Endothelial cell of umbilical vein (primary cell): ENCODE measurements at regions not wholly inside any gene's neighbourhood (a gene's known extent, or its start where the extent isn't known, plus 50 kb on each side); places are given as distances from the start of the nearest gene placed in this dataset.

Experiments
- BruUV-seq: library from RNA; stranded (reverse); fragments of 400-500 nt; replicated peaks from 2 replicates; lab custom pipeline; 2021; lab: Mats Ljungman, UMichigan
- CTCF ChIA-PET: fragments of 300-600, 350-600 bp; sonication (Branson Sonifier 250); formaldehyde crosslinking; loops from one replicate; lab custom pipeline; 2021; ENCODE audit warnings: antibody characterized with exemption, inconsistent platforms; lab: Charles Lee
- POLR2A ChIA-PET: fragments of 300-600, 350-600 bp; sonication (Branson Sonifier 250); formaldehyde crosslinking; loops from one replicate; lab custom pipeline; 2021; ENCODE audit warnings: antibody characterized with exemption, inconsistent platforms; lab: Charles Lee
- DNase-seq: peaks from one replicate; pipeline ENCODE4 v3.0.0-alpha.2; 2011; ENCODE audit warnings: low read depth, low spot score
- FAIRE-seq: peaks from 2 replicates; lab custom pipeline; 2011; peaks lifted over from hg19 to GRCh38; lab: Jason Lieb, UNC
- H2AFZ ChIP-seq: 2 replicates; pipeline ENCODE4 v1.6.0; 2012; ENCODE audit warnings: low read depth, low read length, control low read depth, inconsistent platforms
- H3K27ac ChIP-seq: 2 replicates; pipeline ENCODE4 v1.5.1; 2011; ENCODE audit warnings: low read depth, mild to moderate bottlenecking, control low read depth, low read length, moderate library complexity; ENCODE audit not compliant: insufficient read depth
- H3K27me3 ChIP-seq, 2 experiments: 2 replicates each; pipeline versions ENCODE4 v1.6.0 to v1.6.1; 2011; ENCODE audit warnings: low read length in 2 of 2, mixed read lengths in 1 of 2; ENCODE audit not compliant: control insufficient read depth in 2 of 2, insufficient read depth in 2 of 2
- H3K36me3 ChIP-seq, 2 experiments: 2 replicates in 1 of 2; 3 replicates in 1 of 2; pipeline ENCODE4 v1.5.1; 2011; ENCODE audit warnings: low read length in 2 of 2, mild to moderate bottlenecking in 1 of 2, moderate library complexity in 1 of 2; ENCODE audit not compliant: control insufficient read depth in 2 of 2, insufficient read depth in 2 of 2; ENCODE audit errors: extremely low read depth in 1 of 2
- H3K4me1 ChIP-seq: 3 replicates; pipeline ENCODE4 v1.5.1; 2011; ENCODE audit warnings: mild to moderate bottlenecking, low read length; ENCODE audit not compliant: control insufficient read depth, insufficient read depth; ENCODE audit errors: extremely low read depth
- H3K4me2 ChIP-seq: 2 replicates; pipeline ENCODE4 v1.6.1; 2011; ENCODE audit warnings: low read length, control low read depth, mixed read lengths; ENCODE audit not compliant: insufficient read depth
- H3K4me3 ChIP-seq, 3 experiments: fragments of 200-600 bp in 1 of 3; sonication (generic), shearing (Covaris generic) in 1 of 3; replicated peaks in 1 of 3; 2 replicates each; pipeline ENCODE4 v1.5.1; 2011 to 2016; ENCODE audit warnings: control low read depth in 3 of 3, low read length in 3 of 3, mild to moderate bottlenecking in 2 of 3, inconsistent platforms in 1 of 3, low read depth in 1 of 3, moderate library complexity in 1 of 3; ENCODE audit not compliant: insufficient read depth in 1 of 3
- H3K79me2 ChIP-seq: 2 replicates; pipeline ENCODE4 v1.6.0; 2012; ENCODE audit warnings: low read length, inconsistent platforms; ENCODE audit not compliant: control insufficient read depth, insufficient read depth
- H3K9ac ChIP-seq: replicated peaks from 2 replicates; pipeline ENCODE3; 2011; ENCODE audit warnings: low read length, control low read depth; ENCODE audit not compliant: insufficient read depth; ENCODE audit errors: extremely low read depth
- H3K9me1 ChIP-seq: replicated peaks from 3 replicates; pipeline ENCODE4 v1.6.0; 2011; ENCODE audit warnings: mild to moderate bottlenecking, low read length; ENCODE audit not compliant: control insufficient read depth, insufficient read depth; ENCODE audit errors: extremely low read depth
- H3K9me3 ChIP-seq: replicated peaks from 2 replicates; pipeline ENCODE4 v1.5.1; 2012; ENCODE audit warnings: low read length, inconsistent platforms; ENCODE audit not compliant: control insufficient read depth, insufficient read depth
- H4K20me1 ChIP-seq: replicated peaks from 2 replicates; pipeline ENCODE3; 2011; ENCODE audit warnings: mild to moderate bottlenecking, low read length; ENCODE audit not compliant: control insufficient read depth, insufficient read depth; ENCODE audit errors: extremely low read depth
- CTCF ChIP-seq, 2 donors: IDR thresholded peaks; 1 replicate in 1 of 2; 2 replicates in 1 of 2; pipeline ENCODE4 v1.5.1; 2011; ENCODE audit warnings: low read length in 2 of 2, mild to moderate bottlenecking in 2 of 2, moderate library complexity in 2 of 2, control low read depth in 1 of 2, inconsistent platforms in 1 of 2, low read depth in 1 of 2; ENCODE audit not compliant: insufficient read depth in 1 of 2; ENCODE audit errors: extremely low read depth in 1 of 2
- EZH2 ChIP-seq: IDR thresholded peaks from 2 replicates; pipeline ENCODE4 v1.6.1; 2012; ENCODE audit warnings: borderline replicate concordance, low read depth, mild to moderate bottlenecking, moderate library complexity, low read length, inconsistent platforms; ENCODE audit not compliant: severe bottlenecking
- FOS ChIP-seq: IDR thresholded peaks from 2 replicates; pipeline ENCODE4 v1.6.1; 2011; ENCODE audit warnings: mild to moderate bottlenecking, low read length, moderate library complexity, borderline replicate concordance; ENCODE audit not compliant: insufficient read depth
- GATA2 ChIP-seq: IDR thresholded peaks from 2 replicates; pipeline ENCODE4 v1.7.0; 2011; ENCODE audit warnings: low read depth, mild to moderate bottlenecking, moderate library complexity, mixed read lengths, low read length; ENCODE audit not compliant: insufficient read length, insufficient read depth
- JUN ChIP-seq: IDR thresholded peaks from 2 replicates; pipeline ENCODE4 v1.6.1; 2011; ENCODE audit warnings: borderline replicate concordance, low read depth; ENCODE audit not compliant: insufficient read length, insufficient read depth
- MAX ChIP-seq: IDR thresholded peaks from 2 replicates; pipeline ENCODE4 v1.6.1; 2011; ENCODE audit not compliant: insufficient read depth, insufficient read length
- MYC ChIP-seq: IDR thresholded peaks from one replicate; pipeline ENCODE4 v1.6.1; 2011; ENCODE audit warnings: mild to moderate bottlenecking, low read depth, low read length
- POLR2A ChIP-seq: IDR thresholded peaks from 2 replicates; pipeline ENCODE4 v1.6.1; 2012; ENCODE audit warnings: low read depth, mild to moderate bottlenecking, control low read depth, low read length
- POLR2AphosphoS5 ChIP-seq: IDR thresholded peaks from 2 replicates; pipeline ENCODE4 v1.6.1; 2012; ENCODE audit warnings: low read depth, mild to moderate bottlenecking, control low read depth, low read length, moderate library complexity; ENCODE audit not compliant: insufficient read depth
- dilution Hi-C: fragments of 300-500 bp; cut with MboI; formaldehyde crosslinking; loops from one replicate; pipeline ENCODE4 v1.15.0; 2019; ENCODE audit warnings: low sequenced_read_pairs; ENCODE audit not compliant: extremely low pct_ligation_motif_present
- intact Hi-C: fragments of 100-400 bp; cut with micrococcal nuclease; formaldehyde crosslinking; loops from one replicate; pipeline ENCODE4 v1.10.0; 2022

- intact Hi-C loops, result no loop called here
- dilution Hi-C loops, result no loop called here
- no peak overlapping the region for H3K4me3 ChIP-seq
- H3K79me2 ChIP-seq, result no peaks in the 10 kb centered on the region
- no peaks in the 10 kb centered on the region for H3K36me3 ChIP-seq
- POLR2A ChIA-PET, result no interaction called here
- CTCF ChIA-PET, result no interaction called here
- H2AFZ ChIP-seq, result no peak overlapping the region
- no peak for FAIRE-seq
- H4K20me1 ChIP-seq, result no peaks in the 10 kb centered on the region
- no TSS peak for BruUV-seq
- H3K4me1 ChIP-seq, result no peaks in the 10 kb centered on the region
- DNase-seq, result no peak
- no peaks in the 10 kb centered on the region for H3K9me3 ChIP-seq
- no peak for TF ChIP-seq FOS
- H3K27ac ChIP-seq, result no peak overlapping the region
- H3K27me3 ChIP-seq, result no peaks in the 10 kb centered on the region
- H3K9me1 ChIP-seq, result no peaks in the 10 kb centered on the region
- no peak overlapping the region for H3K4me2 ChIP-seq
- H3K9ac ChIP-seq, result no peak overlapping the region
These were observed 110.8 kb upstream of the BRINP3 start for GRCh38 chr1:190588424-190588823.

GRCh38 chr1:190595438-190595837 is 117.8 kb upstream of the BRINP3 start:
- H3K4me1 ChIP-seq, result no peaks in the 10 kb centered on the region
- no peaks in the 10 kb centered on the region for H3K27me3 ChIP-seq
- intact Hi-C loops, result no loop called here
- TF ChIP-seq FOS, result no peak
- no peak for TF ChIP-seq MAX
- TF ChIP-seq MYC, result no peak
- no peak for TF ChIP-seq POLR2A
- TF ChIP-seq POLR2AphosphoS5, result no peak
- TF ChIP-seq GATA2, result no peak
- no peak for TF ChIP-seq EZH2
- TF ChIP-seq CTCF (IDR thresholded peaks at IDR 0.05; ENCODE audit: extremely low read depth in 1 of 2, insufficient read depth in 1 of 2, low read depth in 1 of 2, low read length in 2 of 2), result no peak
- no peak for TF ChIP-seq JUN
- no peak overlapping the region for H3K27ac ChIP-seq
- POLR2A ChIA-PET, result no interaction called here
- H3K79me2 ChIP-seq, result no peaks in the 10 kb centered on the region
- no peak overlapping the region for H3K9ac ChIP-seq
- CTCF ChIA-PET, result interaction anchor here (0.6 kb wide), 1 partner anchor 84 kb away, joined by 3 read pairs; no protein-coding TSS in a partner anchor
- dilution Hi-C loops, result no loop called here
- no TSS peak for BruUV-seq
- no peaks in the 10 kb centered on the region for H3K9me3 ChIP-seq
- no peak for DNase-seq
- no peak overlapping the region for H3K4me2 ChIP-seq
- no peaks in the 10 kb centered on the region for H3K9me1 ChIP-seq
- H3K36me3 ChIP-seq, result no peaks in the 10 kb centered on the region
- H2AFZ ChIP-seq, result no peak overlapping the region
- H3K4me3 ChIP-seq, result no peak overlapping the region
- H4K20me1 ChIP-seq, result no peaks in the 10 kb centered on the region
- no peak for FAIRE-seq
